OCI-LY3 (cell line): ENCODE measurements at regions not wholly inside any gene's neighbourhood (a gene's known extent, or its start where the extent isn't known, plus 50 kb on each side); places are given as distances from the start of the nearest gene placed in this dataset.

ENCODE experiments used
- H2AFZ ChIP-seq: fragments of 200-600, 300-600 bp; shearing (Covaris generic); 2 replicates; pipeline ENCODE4 v1.6.0; 2014; ENCODE audit warnings: antibody characterized with exemption, low read depth, low read length
- H3K27ac ChIP-seq: fragments of 200-600, 300-600 bp; sonication (generic); 2 replicates; pipeline ENCODE4 v1.5.1; 2014; ENCODE audit warnings: mild to moderate bottlenecking, low read length, moderate library complexity, mixed read lengths
- H3K27me3 ChIP-seq: fragments of 200-600, 300-600 bp; sonication (generic); 2 replicates; pipeline ENCODE4 v1.6.1; 2014; ENCODE audit warnings: low read depth, low read length, mixed read lengths
- H3K36me3 ChIP-seq: fragments of 200-600, 300-600 bp; sonication (generic); replicated peaks from 2 replicates; pipeline ENCODE3; 2014; ENCODE audit warnings: low read depth, low read length, mixed read lengths
- H3K4me1 ChIP-seq: fragments of 300-600, 200-600 bp; sonication (generic); 2 replicates; pipeline ENCODE4 v1.6.1; 2014; ENCODE audit warnings: low read length, mixed read lengths
- H3K4me2 ChIP-seq: fragments of 200-600, 300-600 bp; sonication (generic); 2 replicates; pipeline ENCODE4 v1.6.1; 2014; ENCODE audit warnings: low read length, mixed read lengths
- H3K4me3 ChIP-seq: fragments of 300-600, 200-600 bp; sonication (generic); 2 replicates; pipeline ENCODE4 v1.5.1; 2014; ENCODE audit warnings: antibody characterized with exemption, mild to moderate bottlenecking, low read length, moderate library complexity
- H3K79me2 ChIP-seq: fragments of 300-600, 200-600 bp; shearing (Covaris generic); 2 replicates; pipeline ENCODE4 v1.6.1; 2014; ENCODE audit warnings: mild to moderate bottlenecking, low read length, mixed read lengths
- H3K9ac ChIP-seq: fragments of 300-600, 200-600 bp; shearing (Covaris generic); 2 replicates; pipeline ENCODE4 v1.6.0; 2014; ENCODE audit warnings: mild to moderate bottlenecking, low read length, moderate library complexity
- H3K9me3 ChIP-seq: fragments of 200-600, 300-600 bp; shearing (Covaris generic); 2 replicates; pipeline ENCODE4 v1.6.1; 2014; ENCODE audit warnings: low read length, mixed read lengths; ENCODE audit not compliant: insufficient read depth
- H4K20me1 ChIP-seq: fragments of 200-600, 300-600 bp; sonication (generic); 2 replicates; pipeline ENCODE4 v1.6.1; 2016; ENCODE audit warnings: low read length, mixed read lengths; ENCODE audit not compliant: insufficient read depth
- CTCF ChIP-seq: fragments of 200-600, 300-600 bp; sonication (generic); IDR thresholded peaks from 2 replicates; pipeline ENCODE4 v1.5.1; 2014; ENCODE audit warnings: antibody characterized with exemption, low read length, low read depth
- EZH2phosphoT487 ChIP-seq: fragments of 200-600 bp; shearing (Covaris generic); IDR thresholded peaks from 2 replicates; pipeline ENCODE4 v1.6.1; 2018; ENCODE audit warnings: antibody characterized with exemption, mixed run types, low read depth

- Histone ChIP-seq H3K4me1 (peaks cover 25% of the 10 kb centered on the region), H3K27me3 (peaks cover 10% of the 10 kb centered on the region; the same call in 1 of the 2 replicates), H3K9me3 (peaks cover 3% of the 10 kb centered on the region; the same call in 1 of the 2 replicates), H3K27ac (no peak overlapping the region), H3K4me3 (peak overlapping the region; percentile 77), H2AFZ (peak overlapping the region; percentile 90), H3K79me2 (no peaks in the 10 kb centered on the region), H3K4me2 (peak overlapping the region; percentile 92), H4K20me1 (no peaks in the 10 kb centered on the region), H3K9ac (peak overlapping the region; percentile 46; the same call in 1 of the 2 replicates), H3K36me3 (no peaks in the 10 kb centered on the region)
- TF ChIP-seq CTCF (no peak), EZH2phosphoT487 (no peak)
Measured at GRCh38 chrX:1910207-1910470, 295.3 kb downstream of the ASMT start.

- no peak overlapping the region for H3K4me2 ChIP-seq
- peaks cover 25% of the 10 kb centered on the region for H3K4me1 ChIP-seq
- H3K27ac ChIP-seq = no peak overlapping the region
- no peaks in the 10 kb centered on the region for H3K36me3 ChIP-seq
- H3K4me3 ChIP-seq = no peak overlapping the region
- peaks cover 10% of the 10 kb centered on the region; the same call in 1 of the 2 replicates for H3K27me3 ChIP-seq
- no peak overlapping the region for H3K9ac ChIP-seq
- no peaks in the 10 kb centered on the region for H4K20me1 ChIP-seq
- H2AFZ ChIP-seq = no peak overlapping the region
- peaks cover 3% of the 10 kb centered on the region; the same call in 1 of the 2 replicates for H3K9me3 ChIP-seq
- TF ChIP-seq CTCF = no peak
- no peak for TF ChIP-seq EZH2phosphoT487
- no peaks in the 10 kb centered on the region for H3K79me2 ChIP-seq
Measured at GRCh38 chrX:1911401-1912128, 296.7 kb downstream of the ASMT start.

GRCh38 chrX:1912193-1912592, 297.3 kb downstream of the ASMT start:
- H3K27ac ChIP-seq = no peak overlapping the region
- peaks cover 3% of the 10 kb centered on the region; the same call in 1 of the 2 replicates for H3K9me3 ChIP-seq
- H3K4me1 ChIP-seq = peaks cover 25% of the 10 kb centered on the region
- TF ChIP-seq EZH2phosphoT487 (no peak), CTCF (no peak)
- no peaks in the 10 kb centered on the region for H4K20me1 ChIP-seq
- no peak overlapping the region for H2AFZ ChIP-seq
- H3K4me3 ChIP-seq = no peak overlapping the region
- H3K36me3 ChIP-seq = no peaks in the 10 kb centered on the region
- no peaks in the 10 kb centered on the region for H3K79me2 ChIP-seq
- H3K27me3 ChIP-seq = peaks cover 9% of the 10 kb centered on the region; the same call in 1 of the 2 replicates
- H3K9ac ChIP-seq = no peak overlapping the region
- no peak overlapping the region for H3K4me2 ChIP-seq

GRCh38 chrX:1914606-1915365, 299.9 kb downstream of the ASMT start:
- Histone ChIP-seq H3K9me3 (no peaks in the 10 kb centered on the region), H3K36me3 (no peaks in the 10 kb centered on the region), H3K27ac (no peak overlapping the region), H2AFZ (peak overlapping the region; percentile 62; the same call in 1 of the 2 replicates), H3K79me2 (no peaks in the 10 kb centered on the region), H4K20me1 (no peaks in the 10 kb centered on the region), H3K4me2 (no peak overlapping the region), H3K9ac (no peak overlapping the region), H3K27me3 (no peaks in the 10 kb centered on the region), H3K4me3 (no peak overlapping the region), H3K4me1 (peaks cover 13% of the 10 kb centered on the region)
- TF ChIP-seq EZH2phosphoT487 (no peak), CTCF (no peak)
